H1 (cell line): ENCODE measurements at regions not wholly inside any gene's neighbourhood (a gene's known extent, or its start where the extent isn't known, plus 50 kb on each side); places are given as distances from the start of the nearest gene placed in this dataset.

Experiments used
- BCL11A ChIP-seq, 2 experiments: IDR thresholded peaks; one replicate each; pipeline ENCODE4 v1.6.1; 2011; ENCODE audit warnings: low read depth in 2 of 2, low read length in 2 of 2, mild to moderate bottlenecking in 2 of 2
- CHD7 ChIP-seq: fragments of 300-600 bp; sonication (generic); IDR thresholded peaks from 2 replicates; pipeline ENCODE4 v1.7.1; 2012; ENCODE audit warnings: low read length, moderate library complexity, mild to moderate bottlenecking, inconsistent platforms; ENCODE audit not compliant: insufficient replicate concordance
- CTCF ChIP-seq, 3 experiments: IDR thresholded peaks; 1 replicate in 2 of 3; 2 replicates in 1 of 3; pipeline versions ENCODE4 v1.5.1 to v1.6.1; 2011; ENCODE audit warnings: low read length in 3 of 3, mild to moderate bottlenecking in 3 of 3, inconsistent platforms in 2 of 3, low read depth in 1 of 3, moderate library complexity in 1 of 3; ENCODE audit not compliant: insufficient read depth in 1 of 3; ENCODE audit errors: control extremely low read depth in 1 of 3
- EZH2 ChIP-seq: fragments of 200-600 bp; sonication (generic); IDR thresholded peaks from 2 replicates; pipeline ENCODE4 v1.7.1; 2012; ENCODE audit warnings: low read depth, mild to moderate bottlenecking, moderate library complexity, low read length, inconsistent platforms; ENCODE audit not compliant: severe bottlenecking
- GABPA ChIP-seq: IDR thresholded peaks from 2 replicates; pipeline ENCODE4 v1.6.1; 2011; ENCODE audit warnings: mild to moderate bottlenecking, low read length, moderate library complexity, borderline replicate concordance; ENCODE audit not compliant: insufficient read depth
- KDM4A ChIP-seq: IDR thresholded peaks from one replicate; pipeline ENCODE4 v1.7.1; 2012; ENCODE audit warnings: low read depth, mild to moderate bottlenecking, moderate library complexity, low read length, inconsistent platforms; ENCODE audit not compliant: severe bottlenecking
- MAFK ChIP-seq: IDR thresholded peaks from 2 replicates; pipeline ENCODE4 v1.6.1; 2012; ENCODE audit warnings: low read depth, mild to moderate bottlenecking, improper control_type of control experiment, low read length
- NRF1 ChIP-seq: IDR thresholded peaks from 2 replicates; pipeline ENCODE4 v1.6.1; 2011; ENCODE audit warnings: mild to moderate bottlenecking, low read depth, low read length, improper control_type of control experiment
- RBBP5 ChIP-seq: IDR thresholded peaks from 2 replicates; pipeline ENCODE4 v1.7.1; 2012; ENCODE audit warnings: low read depth, mild to moderate bottlenecking, inconsistent platforms, low read length, moderate library complexity, borderline replicate concordance

- TF ChIP-seq CHD7: no peak
- no peak for TF ChIP-seq NRF1
- no peak for TF ChIP-seq GABPA
- no peak for TF ChIP-seq KDM4A
- no peak for TF ChIP-seq RBBP5
- no peak for TF ChIP-seq EZH2
- TF ChIP-seq MAFK: no peak
- no peak for TF ChIP-seq CTCF (IDR thresholded peaks at IDR 0.05; ENCODE audit: control extremely low read depth in 1 of 3, insufficient read depth in 1 of 3, low read depth in 1 of 3, low read length in 3 of 3)
- no peak for TF ChIP-seq BCL11A (IDR thresholded peaks at IDR 0.05; ENCODE audit: low read depth in 2 of 2, low read length in 2 of 2)
These were observed 75.8 kb downstream of the LSMEM1 start (continued) for GRCh38 chr7:112556633-112557032.
